HG03442 (cell line): ENCODE measurements at regions not wholly inside any gene's neighbourhood (a gene's known extent, or its start where the extent isn't known, plus 50 kb on each side); places are given as distances from the start of the nearest gene placed in this dataset.

Experiments used
- ATAC-seq: cut with Tn5 transposase; IDR thresholded peaks from one replicate; pipeline ENCODE4 v1.9.1; 2021; ENCODE audit warnings: mild to moderate bottlenecking, moderate library complexity; ENCODE audit not compliant: unreplicated experiment

- ATAC-seq, result no peak
Observed at GRCh38 chr4:178672512-178672911, 1230.3 kb upstream of the AGA start.

GRCh38 chr4:178681871-178682270 lies 1239.6 kb upstream of the AGA start:
- no peak for ATAC-seq

GRCh38 chr4:178689926-178690325 lies 1247.7 kb upstream of the AGA start:
- no peak for ATAC-seq

GRCh38 chr4:178693816-178694215 lies 1251.6 kb upstream of the AGA start:
- ATAC-seq, result no peak

- ATAC-seq, result no peak
Observed at GRCh38 chr4:178696515-178696914, 1254.3 kb upstream of the AGA start.

GRCh38 chr4:178712486-178712885 lies 1270.2 kb upstream of the AGA start:
- no peak for ATAC-seq

- no peak for ATAC-seq
Observed at GRCh38 chr4:178738026-178738425, 1295.8 kb upstream of the AGA start.

GRCh38 chr4:178745203-178745602 lies 1303.0 kb upstream of the AGA start:
- no peak for ATAC-seq

- no peak for ATAC-seq
Observed at GRCh38 chr4:178752954-178753525, 1310.8 kb upstream of the AGA start.

GRCh38 chr4:178778496-178778895 lies 1336.3 kb upstream of the AGA start:
- ATAC-seq, result no peak

- no peak for ATAC-seq
Observed at GRCh38 chr4:178781779-178782178, 1339.5 kb upstream of the AGA start.

- no peak for ATAC-seq
Observed at GRCh38 chr4:178784491-178784890, 1342.3 kb upstream of the AGA start.

- ATAC-seq, result no peak
Observed at GRCh38 chr4:178789279-178789678, 1347.0 kb upstream of the AGA start.

GRCh38 chr4:178799204-178799603 lies 1357.0 kb upstream of the AGA start:
- no peak for ATAC-seq

- ATAC-seq, result no peak
Observed at GRCh38 chr4:178808106-178808505, 1365.9 kb upstream of the AGA start.

GRCh38 chr4:178809921-178810320 lies 1367.7 kb upstream of the AGA start:
- ATAC-seq, result no peak

GRCh38 chr4:178811356-178811755 lies 1369.1 kb upstream of the AGA start:
- ATAC-seq, result no peak

- ATAC-seq, result no peak
Observed at GRCh38 chr4:178812866-178813265, 1370.6 kb upstream of the AGA start.

GRCh38 chr4:178814908-178815307 lies 1372.7 kb upstream of the AGA start:
- ATAC-seq, result no peak

GRCh38 chr4:178823673-178824295 lies 1381.5 kb upstream of the AGA start:
- no peak for ATAC-seq

- no peak for ATAC-seq
Observed at GRCh38 chr4:178836865-178837264, 1394.6 kb upstream of the AGA start.

GRCh38 chr4:178838776-178839175 lies 1396.5 kb upstream of the AGA start:
- no peak for ATAC-seq
